ENCODE measurements at regions not wholly inside any gene's neighbourhood (a gene's known extent, or its start where the extent isn't known, plus 50 kb on each side); places are given as distances from the start of the nearest gene placed in this dataset.

GRCh38 chr10:31125789-31126188 is 94.1 kb upstream of the ZNF438 start:
- no peak for TF ChIP-seq CTCF (IDR thresholded peaks at IDR 0.05 in 2 of 3, conservative IDR thresholded peaks at IDR 0.05 in 1 of 3; ENCODE audit: borderline replicate concordance in 1 of 3, insufficient read depth in 1 of 3, low read depth in 2 of 3, low read length in 2 of 3)
- intact Hi-C loops (cut with micrococcal nuclease), result no loop called here
- Histone ChIP-seq H3K36me3 (ENCODE audit: control insufficient read depth in 1 of 2, insufficient read depth in 2 of 2, low read length in 2 of 2) (no peaks in the 10 kb centered on the region), H3K4me2 (ENCODE audit: low read length) (no peak overlapping the region), H2AFZ (ENCODE audit: low read depth, low read length, poor library complexity, severe bottlenecking) (no peak overlapping the region), H3K9me2 (ENCODE audit: insufficient read depth) (no peaks in the 10 kb centered on the region), H3K9me3 (ENCODE audit: control insufficient read depth in 1 of 2, insufficient read depth in 1 of 2, low read depth in 1 of 2, low read length in 2 of 2) (no peaks in the 10 kb centered on the region), H3K9ac (ENCODE audit: low read length) (no peak overlapping the region), H3K4me1 (ENCODE audit: control insufficient read depth in 1 of 2, insufficient read depth in 2 of 2, low read length in 2 of 2) (peaks cover 0 to 4% of the 10 kb centered on the region in 2 experiments; a peak in 1 of 4 replicates), H3K4me3 (replicated peaks in 1 of 2; ENCODE audit: low read depth in 1 of 2, low read length in 2 of 2) (no peak overlapping the region), H3K27ac (ENCODE audit: low read depth, low read length) (no peak overlapping the region), H4K20me1 (ENCODE audit: insufficient read depth) (no peaks in the 10 kb centered on the region), H3K27me3 (ENCODE audit: insufficient read depth, low read length) (no peaks in the 10 kb centered on the region), H3K79me2 (ENCODE audit: insufficient read depth, low read length) (no peaks in the 10 kb centered on the region)
- DNase-seq (ENCODE audit: low read depth, low spot score) (no peak), ATAC-seq (no peak)
- no TSS peak for BruUV-seq (replicated peaks)
- ChIA-PET CTCF (no interaction called here), POLR2A (no interaction called here), RAD21 (ENCODE audit: low non-redundant PET in 1 of 2, low total read pairs in 2 of 2, uncharacterized antibody in 2 of 2, unreplicated experiment in 2 of 2) (no interaction called here)

DNA sequence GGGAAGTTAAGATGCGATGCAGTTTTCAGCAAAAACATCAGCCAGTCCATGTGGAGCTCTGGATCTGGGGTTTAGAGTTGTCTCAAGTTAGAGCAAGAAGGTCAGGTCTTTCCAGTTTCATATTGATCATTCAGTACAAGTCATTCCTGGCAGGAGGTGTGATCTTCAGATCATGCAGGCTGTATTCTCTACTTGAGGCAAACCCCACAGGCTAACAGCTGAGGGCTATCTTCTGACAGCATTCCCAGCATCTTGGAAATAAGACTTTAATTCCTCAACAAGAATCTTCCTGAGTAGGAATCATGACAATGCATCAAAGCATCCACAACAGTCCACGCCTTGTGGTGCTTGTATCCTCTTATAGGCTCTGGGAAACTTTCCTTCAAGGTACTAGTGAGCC is 94.9 kb upstream of the ZNF438 start:
- Histone ChIP-seq H3K4me2 (ENCODE audit: low read length) (no peak overlapping the region), H3K9me2 (ENCODE audit: insufficient read depth) (no peaks in the 10 kb centered on the region), H2AFZ (ENCODE audit: low read depth, low read length, poor library complexity, severe bottlenecking) (no peak overlapping the region), H3K9me3 (ENCODE audit: control insufficient read depth in 1 of 2, insufficient read depth in 1 of 2, low read depth in 1 of 2, low read length in 2 of 2) (no peaks in the 10 kb centered on the region), H3K36me3 (ENCODE audit: control insufficient read depth in 1 of 2, insufficient read depth in 2 of 2, low read length in 2 of 2) (no peaks in the 10 kb centered on the region), H3K27ac (ENCODE audit: low read depth, low read length) (no peak overlapping the region), H3K27me3 (ENCODE audit: insufficient read depth, low read length) (no peaks in the 10 kb centered on the region), H3K9ac (ENCODE audit: low read length) (no peak overlapping the region), H3K4me1 (ENCODE audit: control insufficient read depth in 1 of 2, insufficient read depth in 2 of 2, low read length in 2 of 2) (peaks cover 0 to 4% of the 10 kb centered on the region in 2 experiments; a peak in 1 of 4 replicates), H3K4me3 (replicated peaks in 1 of 2; ENCODE audit: low read depth in 1 of 2, low read length in 2 of 2) (no peak overlapping the region), H3K79me2 (ENCODE audit: insufficient read depth, low read length) (no peaks in the 10 kb centered on the region), H4K20me1 (ENCODE audit: insufficient read depth) (no peaks in the 10 kb centered on the region)
- ChIA-PET POLR2A (no interaction called here), CTCF (no interaction called here), RAD21 (ENCODE audit: low non-redundant PET in 1 of 2, low total read pairs in 2 of 2, uncharacterized antibody in 2 of 2, unreplicated experiment in 2 of 2) (no interaction called here)
- no TSS peak for BruUV-seq (replicated peaks)
- DNase-seq (ENCODE audit: low read depth, low spot score) (no peak), ATAC-seq (no peak)
- intact Hi-C loops (cut with micrococcal nuclease), result no loop called here
- TF ChIP-seq SRF (IDR thresholded peaks at IDR 0.05; ENCODE audit: low read depth) (no peak), ELF1 (IDR thresholded peaks at IDR 0.05; ENCODE audit: borderline replicate concordance, low read depth) (no peak), EZH2phosphoT487 (IDR thresholded peaks at IDR 0.05; ENCODE audit: borderline replicate concordance) (no peak), POLR2AphosphoS5 (IDR thresholded peaks at IDR 0.05; ENCODE audit: low read depth, low read length) (no peak), ZNF274 (IDR thresholded peaks at IDR 0.05; ENCODE audit: low read depth, low read length) (no peak), POLR2A (IDR thresholded peaks at IDR 0.05; ENCODE audit: borderline replicate concordance, extremely low read depth, insufficient read depth, insufficient read length) (no peak), CTCF (IDR thresholded peaks at IDR 0.05 in 2 of 3, conservative IDR thresholded peaks at IDR 0.05 in 1 of 3; ENCODE audit: borderline replicate concordance in 1 of 3, insufficient read depth in 1 of 3, low read depth in 2 of 3, low read length in 2 of 3) (no peak), YY1 (IDR thresholded peaks at IDR 0.05; ENCODE audit: extremely low read depth, insufficient replicate concordance, low read depth, low read length) (no peak)
- TF ChIP-seq, protein P1, sequence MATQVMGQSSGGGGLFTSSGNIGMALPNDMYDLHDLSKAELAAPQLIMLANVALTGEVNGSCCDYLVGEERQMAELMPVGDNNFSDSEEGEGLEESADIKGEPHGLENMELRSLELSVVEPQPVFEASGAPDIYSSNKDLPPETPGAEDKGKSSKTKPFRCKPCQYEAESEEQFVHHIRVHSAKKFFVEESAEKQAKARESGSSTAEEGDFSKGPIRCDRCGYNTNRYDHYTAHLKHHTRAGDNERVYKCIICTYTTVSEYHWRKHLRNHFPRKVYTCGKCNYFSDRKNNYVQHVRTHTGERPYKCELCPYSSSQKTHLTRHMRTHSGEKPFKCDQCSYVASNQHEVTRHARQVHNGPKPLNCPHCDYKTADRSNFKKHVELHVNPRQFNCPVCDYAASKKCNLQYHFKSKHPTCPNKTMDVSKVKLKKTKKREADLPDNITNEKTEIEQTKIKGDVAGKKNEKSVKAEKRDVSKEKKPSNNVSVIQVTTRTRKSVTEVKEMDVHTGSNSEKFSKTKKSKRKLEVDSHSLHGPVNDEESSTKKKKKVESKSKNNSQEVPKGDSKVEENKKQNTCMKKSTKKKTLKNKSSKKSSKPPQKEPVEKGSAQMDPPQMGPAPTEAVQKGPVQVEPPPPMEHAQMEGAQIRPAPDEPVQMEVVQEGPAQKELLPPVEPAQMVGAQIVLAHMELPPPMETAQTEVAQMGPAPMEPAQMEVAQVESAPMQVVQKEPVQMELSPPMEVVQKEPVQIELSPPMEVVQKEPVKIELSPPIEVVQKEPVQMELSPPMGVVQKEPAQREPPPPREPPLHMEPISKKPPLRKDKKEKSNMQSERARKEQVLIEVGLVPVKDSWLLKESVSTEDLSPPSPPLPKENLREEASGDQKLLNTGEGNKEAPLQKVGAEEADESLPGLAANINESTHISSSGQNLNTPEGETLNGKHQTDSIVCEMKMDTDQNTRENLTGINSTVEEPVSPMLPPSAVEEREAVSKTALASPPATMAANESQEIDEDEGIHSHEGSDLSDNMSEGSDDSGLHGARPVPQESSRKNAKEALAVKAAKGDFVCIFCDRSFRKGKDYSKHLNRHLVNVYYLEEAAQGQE (IDR thresholded peaks at IDR 0.05; ENCODE audit: low read depth), result no peak
